Karpas-422 (cell line): ENCODE measurements at regions not wholly inside any gene's neighbourhood (a gene's known extent, or its start where the extent isn't known, plus 50 kb on each side); places are given as distances from the start of the nearest gene placed in this dataset.
"Not testable (repeated sequence)": the region's sequence is repeated elsewhere in the genome, so short reads cannot be mapped to it uniquely, and the experiment has no call there.

Source experiments
- DNase-seq: peaks from one replicate; pipeline ENCODE4 v3.0.0-alpha.2; 2015
- H2AFZ ChIP-seq: fragments of 200-600 bp; sonication (generic); 2 replicates; pipeline ENCODE4 v1.6.1; 2014; ENCODE audit warnings: antibody characterized with exemption, low read length, mixed read lengths
- H3K27ac ChIP-seq: fragments of 200-600 bp; sonication (generic); 2 replicates; pipeline ENCODE4 v1.5.1; 2014; ENCODE audit warnings: mild to moderate bottlenecking, low read length, moderate library complexity
- H3K27me3 ChIP-seq: fragments of 200-600 bp; sonication (generic); 2 replicates; pipeline ENCODE4 v1.6.1; 2014; ENCODE audit warnings: low read length, mixed read lengths
- H3K36me3 ChIP-seq: fragments of 200-600 bp; sonication (generic); 2 replicates; pipeline ENCODE4 v1.6.1; 2014; ENCODE audit warnings: low read length, mixed read lengths; ENCODE audit not compliant: insufficient read depth
- H3K4me1 ChIP-seq: fragments of 200-600 bp; sonication (generic); 2 replicates; pipeline ENCODE4 v1.6.1; 2014; ENCODE audit warnings: mild to moderate bottlenecking, low read length, mixed read lengths
- H3K4me2 ChIP-seq: fragments of 200-600 bp; sonication (generic); 2 replicates; pipeline ENCODE4 v1.6.1; 2014; ENCODE audit warnings: low read length, low read depth, mild to moderate bottlenecking; ENCODE audit not compliant: poor library complexity, severe bottlenecking
- H3K4me3 ChIP-seq: fragments of 200-600 bp; sonication (generic); 2 replicates; pipeline ENCODE4 v1.5.1; 2014; ENCODE audit warnings: mild to moderate bottlenecking, antibody characterized with exemption, low read length, mixed read lengths
- H3K79me2 ChIP-seq: fragments of 200-600 bp; sonication (generic); 2 replicates; pipeline ENCODE4 v1.6.1; 2014; ENCODE audit warnings: mild to moderate bottlenecking, low read length, mixed read lengths
- H3K9ac ChIP-seq: fragments of 200-600 bp; sonication (generic); 2 replicates; pipeline ENCODE4 v1.6.0; 2014; ENCODE audit warnings: low read length
- H3K9me2 ChIP-seq: fragments of 200-600 bp; sonication (generic), shearing (Covaris generic); replicated peaks from 2 replicates; pipeline ENCODE4 v1.6.0; 2014; ENCODE audit warnings: mild to moderate bottlenecking, low read length, moderate library complexity; ENCODE audit not compliant: insufficient read depth
- H3K9me3 ChIP-seq: fragments of 300-700, 200-600 bp; sonication (generic); 2 replicates; pipeline ENCODE4 v1.6.1; 2014; ENCODE audit warnings: low read length, mixed read lengths
- H4K20me1 ChIP-seq: fragments of 200-600 bp; sonication (generic); 2 replicates; pipeline ENCODE4 v1.6.1; 2014; ENCODE audit warnings: mild to moderate bottlenecking, antibody characterized with exemption, low read length, low read depth; ENCODE audit not compliant: insufficient read depth

- not testable (repeated sequence) for DNase-seq, H3K9ac ChIP-seq, H3K4me3 ChIP-seq, H3K4me1 ChIP-seq, H2AFZ ChIP-seq, H3K9me2 ChIP-seq, H3K27me3 ChIP-seq, H4K20me1 ChIP-seq, H3K36me3 ChIP-seq, H3K4me2 ChIP-seq, H3K27ac ChIP-seq, H3K79me2 ChIP-seq
- peaks cover 23% of the 10 kb centered on the region for H3K9me3 ChIP-seq
Observed at GRCh38 chr7:115557296-115557695, 473.3 kb downstream of the TFEC start.

GRCh38 chr7:115552766-115553165 is 477.8 kb downstream of the TFEC start:
- Histone ChIP-seq H3K79me2 (no peaks in the 10 kb centered on the region), H3K4me2 (no peak overlapping the region), H3K27me3 (no peaks in the 10 kb centered on the region), H3K4me3 (no peak overlapping the region), H4K20me1 (no peaks in the 10 kb centered on the region), H3K9me3 (peaks cover 15% of the 10 kb centered on the region), H3K9ac (no peak overlapping the region), H2AFZ (no peak overlapping the region), H3K27ac (no peak overlapping the region), H3K36me3 (no peaks in the 10 kb centered on the region), H3K9me2 (no peaks in the 10 kb centered on the region), H3K4me1 (no peaks in the 10 kb centered on the region)
- DNase-seq = no peak

GRCh38 chr7:115549910-115550309 is 480.7 kb downstream of the TFEC start:
- Histone ChIP-seq H3K36me3 (no peaks in the 10 kb centered on the region), H3K9me3 (peaks cover 9% of the 10 kb centered on the region), H3K27me3 (no peaks in the 10 kb centered on the region), H3K4me1 (no peaks in the 10 kb centered on the region), H3K27ac (no peak overlapping the region), H3K4me2 (no peak overlapping the region), H2AFZ (no peak overlapping the region), H3K4me3 (no peak overlapping the region), H3K9ac (no peak overlapping the region), H4K20me1 (no peaks in the 10 kb centered on the region), H3K9me2 (no peaks in the 10 kb centered on the region), H3K79me2 (no peaks in the 10 kb centered on the region)
- no peak for DNase-seq

GRCh38 chr7:115548756-115549155 is 481.8 kb downstream of the TFEC start:
- Histone ChIP-seq H3K36me3 (no peaks in the 10 kb centered on the region), H2AFZ (no peak overlapping the region), H3K9me2 (no peaks in the 10 kb centered on the region), H3K27ac (no peak overlapping the region), H3K4me2 (no peak overlapping the region), H3K9me3 (peaks cover 11% of the 10 kb centered on the region), H3K4me1 (no peaks in the 10 kb centered on the region), H4K20me1 (no peaks in the 10 kb centered on the region), H3K9ac (no peak overlapping the region), H3K79me2 (no peaks in the 10 kb centered on the region), H3K27me3 (no peaks in the 10 kb centered on the region), H3K4me3 (no peak overlapping the region)
- no peak for DNase-seq

GRCh38 chr7:115546790-115547189 is 483.8 kb downstream of the TFEC start:
- Histone ChIP-seq H3K9ac (no peak overlapping the region), H3K4me3 (no peak overlapping the region)
- DNase-seq = no peak

GRCh38 chr7:115533785-115534184 is 496.8 kb downstream of the TFEC start:
- Histone ChIP-seq H3K4me2 (no peak overlapping the region), H3K36me3 (no peaks in the 10 kb centered on the region), H3K27me3 (no peaks in the 10 kb centered on the region), H3K4me3 (no peak overlapping the region), H3K79me2 (no peaks in the 10 kb centered on the region), H2AFZ (no peak overlapping the region), H3K9me3 (peaks cover 16% of the 10 kb centered on the region; the same call in 1 of the 2 replicates), H3K4me1 (no peaks in the 10 kb centered on the region), H3K27ac (no peak overlapping the region), H4K20me1 (no peaks in the 10 kb centered on the region), H3K9me2 (no peaks in the 10 kb centered on the region), H3K9ac (no peak overlapping the region)
- DNase-seq = no peak

More at GRCh38 chr7:115546790-115547189, 483.8 kb downstream of the TFEC start:
- no peaks in the 10 kb centered on the region for H3K4me1 ChIP-seq
- no peak overlapping the region for H3K4me2 ChIP-seq
- H2AFZ ChIP-seq = no peak overlapping the region
- H3K9me2 ChIP-seq = no peaks in the 10 kb centered on the region
- no peaks in the 10 kb centered on the region for H4K20me1 ChIP-seq
- no peaks in the 10 kb centered on the region for H3K36me3 ChIP-seq
- peaks cover 13% of the 10 kb centered on the region for H3K9me3 ChIP-seq
- no peaks in the 10 kb centered on the region for H3K27me3 ChIP-seq
- no peak overlapping the region for H3K27ac ChIP-seq
- H3K79me2 ChIP-seq = no peaks in the 10 kb centered on the region

GRCh38 chr7:115526278-115526677 is 504.3 kb downstream of the TFEC start:
- no peak for DNase-seq
- Histone ChIP-seq H2AFZ (no peak overlapping the region), H3K27ac (no peak overlapping the region), H3K4me1 (no peaks in the 10 kb centered on the region), H3K4me3 (no peak overlapping the region), H3K27me3 (no peaks in the 10 kb centered on the region), H3K36me3 (no peaks in the 10 kb centered on the region), H3K9me2 (no peaks in the 10 kb centered on the region), H3K9ac (no peak overlapping the region), H3K4me2 (no peak overlapping the region), H4K20me1 (no peaks in the 10 kb centered on the region), H3K9me3 (peaks cover 25% of the 10 kb centered on the region), H3K79me2 (no peaks in the 10 kb centered on the region)

- Histone ChIP-seq H3K27ac (no peak overlapping the region), H3K4me3 (no peak overlapping the region), H3K4me2 (no peak overlapping the region), H3K4me1 (no peaks in the 10 kb centered on the region), H2AFZ (no peak overlapping the region), H3K9me3 (peaks cover 36% of the 10 kb centered on the region), H3K9ac (no peak overlapping the region), H3K9me2 (no peaks in the 10 kb centered on the region), H3K27me3 (no peaks in the 10 kb centered on the region), H3K36me3 (no peaks in the 10 kb centered on the region), H4K20me1 (no peaks in the 10 kb centered on the region), H3K79me2 (no peaks in the 10 kb centered on the region)
- DNase-seq = no peak
Observed at GRCh38 chr7:115522174-115522573, 508.4 kb downstream of the TFEC start.

- Histone ChIP-seq H3K79me2 (no peaks in the 10 kb centered on the region), H3K4me1 (no peaks in the 10 kb centered on the region), H3K9me2 (no peaks in the 10 kb centered on the region), H4K20me1 (no peaks in the 10 kb centered on the region), H3K9me3 (peaks cover 34% of the 10 kb centered on the region), H3K4me2 (no peak overlapping the region), H2AFZ (no peak overlapping the region), H3K4me3 (no peak overlapping the region), H3K27ac (no peak overlapping the region), H3K27me3 (no peaks in the 10 kb centered on the region), H3K9ac (no peak overlapping the region), H3K36me3 (no peaks in the 10 kb centered on the region)
- no peak for DNase-seq
Observed at GRCh38 chr7:115516341-115516740, 514.2 kb downstream of the TFEC start.
